ENCODE measurements at regions not wholly inside any gene's neighbourhood (a gene's known extent, or its start where the extent isn't known, plus 50 kb on each side); places are given as distances from the start of the nearest gene placed in this dataset.

DNA sequence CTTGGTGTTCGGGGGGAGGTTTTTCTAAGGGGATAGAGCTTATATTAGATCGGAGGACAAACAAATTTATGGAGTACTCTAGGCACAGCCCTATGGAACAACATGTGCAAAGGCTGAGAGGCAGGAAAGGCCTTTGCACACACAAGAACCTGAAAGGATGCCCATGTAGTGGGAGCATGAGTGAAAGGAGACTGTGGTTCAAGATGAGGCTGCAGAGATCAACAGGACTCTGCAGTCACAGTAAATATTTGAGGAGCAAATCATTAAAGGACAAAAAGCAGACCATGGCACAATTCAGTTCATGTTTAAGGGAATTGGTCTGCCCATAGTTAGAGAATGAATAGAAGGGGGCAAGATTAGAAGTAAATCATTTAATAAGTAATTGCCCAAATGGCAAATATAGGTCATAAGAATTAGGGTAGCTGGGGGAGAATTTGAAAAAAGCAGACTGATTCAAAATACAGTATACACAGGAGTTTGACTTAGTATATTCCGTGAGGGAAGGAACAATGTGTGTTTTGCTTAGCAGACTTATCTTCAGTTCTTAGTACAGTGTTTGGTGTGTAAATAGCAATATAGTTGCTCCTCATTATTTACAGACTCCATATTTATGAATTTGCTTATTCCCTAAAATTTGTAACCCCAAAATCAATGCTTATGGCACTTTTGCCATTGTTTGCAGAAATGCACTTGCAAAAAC, 268.1 kb downstream of the SEC16B start:
- DNase-seq (ENCODE audit: low read depth, low spot score) = no peak
- ChIA-PET CTCF (no interaction called here), POLR2A (no interaction called here)
- no peak overlapping the region for H3K4me3 ChIP-seq (ENCODE audit: low read depth, low read length)
- TF ChIP-seq, protein P1, sequence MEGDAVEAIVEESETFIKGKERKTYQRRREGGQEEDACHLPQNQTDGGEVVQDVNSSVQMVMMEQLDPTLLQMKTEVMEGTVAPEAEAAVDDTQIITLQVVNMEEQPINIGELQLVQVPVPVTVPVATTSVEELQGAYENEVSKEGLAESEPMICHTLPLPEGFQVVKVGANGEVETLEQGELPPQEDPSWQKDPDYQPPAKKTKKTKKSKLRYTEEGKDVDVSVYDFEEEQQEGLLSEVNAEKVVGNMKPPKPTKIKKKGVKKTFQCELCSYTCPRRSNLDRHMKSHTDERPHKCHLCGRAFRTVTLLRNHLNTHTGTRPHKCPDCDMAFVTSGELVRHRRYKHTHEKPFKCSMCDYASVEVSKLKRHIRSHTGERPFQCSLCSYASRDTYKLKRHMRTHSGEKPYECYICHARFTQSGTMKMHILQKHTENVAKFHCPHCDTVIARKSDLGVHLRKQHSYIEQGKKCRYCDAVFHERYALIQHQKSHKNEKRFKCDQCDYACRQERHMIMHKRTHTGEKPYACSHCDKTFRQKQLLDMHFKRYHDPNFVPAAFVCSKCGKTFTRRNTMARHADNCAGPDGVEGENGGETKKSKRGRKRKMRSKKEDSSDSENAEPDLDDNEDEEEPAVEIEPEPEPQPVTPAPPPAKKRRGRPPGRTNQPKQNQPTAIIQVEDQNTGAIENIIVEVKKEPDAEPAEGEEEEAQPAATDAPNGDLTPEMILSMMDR (IDR thresholded peaks at IDR 0.05; ENCODE audit: insufficient read depth, low read length, missing control alignments) = no peak

DNA sequence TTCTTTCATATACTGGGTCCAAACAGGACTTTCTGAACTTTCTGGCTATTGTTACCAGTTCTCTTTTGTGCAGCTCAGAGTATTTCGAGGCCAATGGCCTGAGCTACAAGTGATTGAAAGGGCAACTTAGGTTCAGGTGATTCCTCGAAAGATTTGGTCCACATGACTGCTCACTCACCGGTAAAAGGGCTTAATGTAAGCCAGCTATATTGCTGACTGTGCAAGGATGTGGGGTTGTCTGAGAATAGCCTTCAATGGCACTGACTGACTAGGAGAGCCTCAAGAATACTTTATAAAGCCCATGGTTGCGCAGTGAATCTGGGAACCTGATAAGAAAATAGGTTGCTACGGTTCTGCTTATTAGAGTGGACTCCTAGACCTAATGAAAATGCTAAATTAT, 269.0 kb downstream of the SEC16B start:
- no peak overlapping the region for H3K4me3 ChIP-seq (ENCODE audit: low read depth, low read length)
- DNase-seq (ENCODE audit: low read depth, low spot score) = no peak
- POLR2A ChIA-PET = no interaction called here
- TF ChIP-seq, protein P1 (IDR thresholded peaks at IDR 0.05; ENCODE audit: insufficient read depth, low read length, missing control alignments) = no peak
- CTCF ChIA-PET = no interaction called here

DNA sequence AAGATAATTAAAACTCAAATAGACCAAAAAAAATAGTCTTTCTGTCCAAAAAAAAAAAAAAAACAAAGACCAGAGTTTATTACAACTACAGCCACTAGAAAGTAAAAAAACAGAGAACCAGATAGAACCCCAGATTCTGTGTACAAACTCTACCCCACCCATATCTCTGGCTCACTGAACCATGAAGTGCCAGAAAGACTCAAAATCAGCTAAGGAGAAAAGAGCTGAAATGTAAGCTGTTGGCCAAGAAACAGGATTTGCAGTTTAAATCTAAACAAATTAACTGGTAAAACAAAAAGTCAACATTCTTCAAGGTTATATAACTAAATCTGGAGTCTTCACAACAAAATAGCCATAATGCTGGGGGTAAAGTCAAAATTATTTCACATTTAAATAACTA, 278.9 kb downstream of the SEC16B start:
- DNase-seq (ENCODE audit: low read depth, low spot score) = no peak
- H3K4me3 ChIP-seq (ENCODE audit: low read depth, low read length) = no peak overlapping the region
- TF ChIP-seq, protein P1 (IDR thresholded peaks at IDR 0.05; ENCODE audit: insufficient read depth, low read length, missing control alignments) = no peak
- ChIA-PET CTCF (no interaction called here), POLR2A (no interaction called here)

DNA sequence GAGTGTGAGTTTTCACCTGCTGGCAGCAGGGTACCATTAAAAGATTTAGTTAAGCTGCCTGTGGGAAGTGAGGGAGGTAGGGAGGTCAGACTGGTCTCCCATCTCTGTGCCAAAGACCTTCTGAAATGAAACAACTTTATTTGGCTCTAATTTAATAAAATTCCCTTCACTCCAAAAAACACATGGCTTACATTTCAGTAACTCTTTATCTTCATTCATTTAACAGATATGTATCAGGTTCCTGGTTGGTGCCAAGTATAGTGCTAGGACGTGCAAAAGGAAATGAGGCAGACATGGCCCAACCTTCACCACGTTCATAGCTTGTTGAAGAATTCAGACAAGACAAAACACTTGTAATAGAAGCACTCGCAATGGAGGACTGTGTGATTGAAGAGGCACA, 282.3 kb downstream of the SEC16B start:
- DNase-seq (ENCODE audit: low read depth, low spot score) = no peak
- no peak overlapping the region for H3K4me3 ChIP-seq (ENCODE audit: low read depth, low read length)
- TF ChIP-seq, protein P1 (IDR thresholded peaks at IDR 0.05; ENCODE audit: insufficient read depth, low read length, missing control alignments) = no peak
- POLR2A ChIA-PET = no interaction called here
- CTCF ChIA-PET = interaction anchor here (1.1 kb wide), 1 partner anchor 506 kb away, joined by 3 read pairs; no protein-coding TSS in a partner anchor

DNA sequence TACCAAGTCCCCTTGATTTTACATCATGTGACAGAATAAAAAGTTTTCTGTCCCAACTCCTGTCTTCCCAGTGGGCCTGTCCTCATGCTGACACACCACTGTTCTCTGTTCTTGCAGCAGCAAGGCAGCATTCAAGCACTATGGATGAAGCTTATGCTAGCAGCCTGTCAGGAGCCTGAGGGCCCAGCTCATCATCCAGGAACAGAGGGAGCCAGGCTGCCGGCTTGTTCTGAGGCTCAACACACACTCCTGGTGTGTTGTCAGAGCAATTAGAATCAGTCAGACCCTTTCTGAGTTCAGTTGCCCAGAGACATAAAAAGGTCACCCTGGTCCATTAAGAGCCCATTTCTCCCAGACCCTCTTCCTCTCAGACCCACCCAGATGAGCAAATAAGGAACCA, 282.9 kb downstream of the SEC16B start:
- TF ChIP-seq, protein P1 (IDR thresholded peaks at IDR 0.05; ENCODE audit: insufficient read depth, low read length, missing control alignments) = no peak
- no peak for DNase-seq (ENCODE audit: low read depth, low spot score)
- ChIA-PET CTCF (no interaction called here), POLR2A (no interaction called here)
- no peak overlapping the region for H3K4me3 ChIP-seq (ENCODE audit: low read depth, low read length)

DNA sequence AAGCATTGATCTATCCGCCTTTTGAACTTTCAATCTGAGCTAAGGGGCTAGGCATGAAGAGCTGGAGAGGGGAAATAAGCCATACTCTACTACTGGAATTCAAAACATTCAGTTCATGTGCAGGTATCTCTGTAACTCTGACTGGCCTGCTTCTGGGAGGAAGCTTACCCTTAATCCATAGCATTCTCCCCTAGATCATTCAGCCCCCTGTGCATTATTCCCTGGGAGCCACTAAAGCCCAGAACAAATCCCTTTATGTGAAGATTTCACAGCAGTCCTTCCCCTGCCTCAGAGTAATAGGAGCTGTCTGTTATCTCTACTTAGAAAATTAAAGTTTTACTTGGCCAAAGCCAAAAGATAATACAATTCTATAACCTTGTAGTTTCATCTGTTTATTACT, 300.7 kb downstream of the SEC16B start:
- no peak for DNase-seq (ENCODE audit: low read depth, low spot score)
- ChIA-PET POLR2A (no interaction called here), CTCF (no interaction called here)
- H3K4me3 ChIP-seq (ENCODE audit: low read depth, low read length) = no peak overlapping the region
- TF ChIP-seq, protein P1 (IDR thresholded peaks at IDR 0.05; ENCODE audit: insufficient read depth, low read length, missing control alignments) = no peak
